Neural crest cell (in vitro differentiated cells): ENCODE measurements at regions not wholly inside any gene's neighbourhood (a gene's known extent, or its start where the extent isn't known, plus 50 kb on each side); places are given as distances from the start of the nearest gene placed in this dataset.

Experiments
- DNase-seq: peaks from one replicate; pipeline ENCODE4 v3.0.0; 2021; ENCODE audit warnings: low read depth, mixed read lengths, low spot score
- H3K27ac Mint-ChIP-seq: one replicate; pipeline ENCODE4 v1.8.0; 2021; ENCODE audit warnings: mild to moderate bottlenecking, mixed read lengths; ENCODE audit not compliant: unreplicated experiment
- H3K27me3 Mint-ChIP-seq: 2 replicates; pipeline ENCODE4 v1.8.0; 2021; ENCODE audit warnings: low read depth, mild to moderate bottlenecking, mixed read lengths
- H3K36me3 Mint-ChIP-seq: 2 replicates; pipeline ENCODE4 v1.8.0; 2021; ENCODE audit warnings: low read depth, mild to moderate bottlenecking, mixed read lengths
- H3K4me1 Mint-ChIP-seq: 2 replicates; pipeline ENCODE4 v1.8.0; 2021; ENCODE audit warnings: mixed read lengths
- H3K4me3 Mint-ChIP-seq: one replicate; pipeline ENCODE4 v1.8.0; 2021; ENCODE audit warnings: mild to moderate bottlenecking, mixed read lengths
- H3K9me3 Mint-ChIP-seq: 2 replicates; pipeline ENCODE4 v1.8.0; 2021; ENCODE audit warnings: mixed read lengths
- TF ChIP-seq, protein P1 (sequence below): fragments of 200-600 bp; sonication (generic); conservative IDR thresholded peaks from 2 replicates; pipeline ENCODE4 v1.5.0; 2021; ENCODE audit warnings: antibody characterized with exemption, mild to moderate bottlenecking

DNA sequence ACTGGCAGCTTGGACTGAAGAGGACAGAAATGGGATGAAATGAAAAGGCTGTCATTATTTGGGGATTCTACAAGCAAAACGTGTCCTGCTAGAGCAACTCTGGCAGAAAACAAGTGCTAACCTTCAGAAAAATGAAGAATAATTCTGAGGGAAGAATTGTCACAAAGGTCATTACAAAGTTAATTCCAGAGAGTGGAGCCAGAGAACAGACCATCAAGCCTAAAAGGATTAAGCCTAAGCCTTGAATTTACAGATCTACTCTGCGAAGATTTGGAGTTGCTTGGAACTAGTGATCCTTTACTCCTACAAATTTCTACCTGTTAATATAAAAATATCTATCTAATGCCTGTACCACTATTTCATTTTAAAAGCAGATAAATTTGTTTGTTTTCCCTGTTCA lies 1077.3 kb upstream of the CNTN5 start:
- TF ChIP-seq, protein P1, sequence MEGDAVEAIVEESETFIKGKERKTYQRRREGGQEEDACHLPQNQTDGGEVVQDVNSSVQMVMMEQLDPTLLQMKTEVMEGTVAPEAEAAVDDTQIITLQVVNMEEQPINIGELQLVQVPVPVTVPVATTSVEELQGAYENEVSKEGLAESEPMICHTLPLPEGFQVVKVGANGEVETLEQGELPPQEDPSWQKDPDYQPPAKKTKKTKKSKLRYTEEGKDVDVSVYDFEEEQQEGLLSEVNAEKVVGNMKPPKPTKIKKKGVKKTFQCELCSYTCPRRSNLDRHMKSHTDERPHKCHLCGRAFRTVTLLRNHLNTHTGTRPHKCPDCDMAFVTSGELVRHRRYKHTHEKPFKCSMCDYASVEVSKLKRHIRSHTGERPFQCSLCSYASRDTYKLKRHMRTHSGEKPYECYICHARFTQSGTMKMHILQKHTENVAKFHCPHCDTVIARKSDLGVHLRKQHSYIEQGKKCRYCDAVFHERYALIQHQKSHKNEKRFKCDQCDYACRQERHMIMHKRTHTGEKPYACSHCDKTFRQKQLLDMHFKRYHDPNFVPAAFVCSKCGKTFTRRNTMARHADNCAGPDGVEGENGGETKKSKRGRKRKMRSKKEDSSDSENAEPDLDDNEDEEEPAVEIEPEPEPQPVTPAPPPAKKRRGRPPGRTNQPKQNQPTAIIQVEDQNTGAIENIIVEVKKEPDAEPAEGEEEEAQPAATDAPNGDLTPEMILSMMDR: no peak
- DNase-seq: no peak
- no peaks in the 10 kb centered on the region for H3K9me3 Mint-ChIP-seq
- H3K27me3 Mint-ChIP-seq: no peaks in the 10 kb centered on the region
- no peak overlapping the region for H3K4me3 Mint-ChIP-seq
- H3K27ac Mint-ChIP-seq: no peak overlapping the region
- H3K36me3 Mint-ChIP-seq: no peaks in the 10 kb centered on the region
- no peaks in the 10 kb centered on the region for H3K4me1 Mint-ChIP-seq

DNA sequence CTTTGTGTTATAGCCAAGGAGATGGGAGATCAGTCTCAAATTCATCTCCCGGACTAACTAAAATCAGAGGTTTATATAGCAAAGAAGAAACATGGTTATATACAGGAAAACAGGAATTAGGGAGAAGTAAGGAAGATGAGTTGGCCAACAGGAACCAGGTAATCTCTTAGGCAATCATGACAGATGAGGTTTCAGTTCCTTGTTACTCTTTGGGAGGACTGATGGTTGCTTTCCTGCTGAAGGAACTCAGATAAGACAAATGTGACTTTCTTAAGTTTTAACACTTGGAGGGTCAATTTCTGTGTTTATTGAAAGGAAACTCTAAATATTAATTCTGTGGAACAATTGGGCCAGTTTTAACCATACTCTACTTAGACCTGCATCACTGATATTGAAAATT lies 1072.0 kb upstream of the CNTN5 start:
- Mint-ChIP-seq H3K27ac (no peak overlapping the region), H3K36me3 (peaks cover 3% of the 10 kb centered on the region), H3K4me3 (no peak overlapping the region), H3K4me1 (no peaks in the 10 kb centered on the region), H3K9me3 (peaks cover 7% of the 10 kb centered on the region), H3K27me3 (no peaks in the 10 kb centered on the region)
- DNase-seq: no peak
- TF ChIP-seq, protein P1: no peak

DNA sequence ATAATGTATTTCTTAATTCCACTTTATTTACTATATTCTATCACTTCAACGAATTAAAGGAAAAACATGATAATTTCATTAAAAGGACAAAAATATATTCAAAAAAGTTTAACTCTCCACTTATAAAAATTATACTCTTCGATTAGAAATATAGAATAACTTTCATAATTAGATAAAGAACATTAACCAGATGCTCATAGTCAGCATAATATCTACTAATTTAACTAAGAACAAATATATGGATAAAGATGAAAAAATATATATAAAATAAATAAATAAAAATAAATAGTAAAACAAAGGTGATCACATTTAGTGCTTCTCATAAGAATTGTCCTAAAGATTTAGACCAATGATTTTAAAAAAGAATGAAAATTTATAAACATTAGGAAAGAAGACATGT lies 1065.2 kb upstream of the CNTN5 start:
- Mint-ChIP-seq H3K4me1 (no peaks in the 10 kb centered on the region), H3K27ac (no peak overlapping the region), H3K9me3 (no peaks in the 10 kb centered on the region), H3K27me3 (no peaks in the 10 kb centered on the region), H3K36me3 (no peaks in the 10 kb centered on the region), H3K4me3 (no peak overlapping the region)
- no peak for DNase-seq
- TF ChIP-seq, protein P1: no peak

DNA sequence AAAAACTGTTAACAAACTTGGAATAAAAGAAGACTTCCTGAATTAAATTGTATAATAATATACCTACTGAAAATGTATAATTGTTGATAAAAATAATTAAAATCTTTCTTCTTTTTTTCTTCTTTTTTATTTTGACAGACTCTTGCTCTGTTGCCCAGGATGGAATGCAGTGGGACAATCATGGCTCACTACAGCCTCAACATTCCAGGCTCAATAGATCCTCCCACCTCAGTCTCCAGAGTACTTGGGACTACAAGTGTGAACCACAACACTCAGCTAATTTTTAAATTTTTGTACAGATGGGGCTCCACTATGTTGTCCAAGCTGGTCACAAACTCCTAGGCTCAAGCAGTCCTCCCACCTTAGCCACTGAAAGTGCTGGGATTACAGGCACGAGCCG lies 1063.8 kb upstream of the CNTN5 start:
- no peaks in the 10 kb centered on the region for H3K4me1 Mint-ChIP-seq
- no peak overlapping the region for H3K4me3 Mint-ChIP-seq
- no peaks in the 10 kb centered on the region for H3K9me3 Mint-ChIP-seq
- H3K27ac Mint-ChIP-seq: no peak overlapping the region
- no peaks in the 10 kb centered on the region for H3K36me3 Mint-ChIP-seq
- DNase-seq: no peak
- H3K27me3 Mint-ChIP-seq: no peaks in the 10 kb centered on the region
- TF ChIP-seq, protein P1: no peak

DNA sequence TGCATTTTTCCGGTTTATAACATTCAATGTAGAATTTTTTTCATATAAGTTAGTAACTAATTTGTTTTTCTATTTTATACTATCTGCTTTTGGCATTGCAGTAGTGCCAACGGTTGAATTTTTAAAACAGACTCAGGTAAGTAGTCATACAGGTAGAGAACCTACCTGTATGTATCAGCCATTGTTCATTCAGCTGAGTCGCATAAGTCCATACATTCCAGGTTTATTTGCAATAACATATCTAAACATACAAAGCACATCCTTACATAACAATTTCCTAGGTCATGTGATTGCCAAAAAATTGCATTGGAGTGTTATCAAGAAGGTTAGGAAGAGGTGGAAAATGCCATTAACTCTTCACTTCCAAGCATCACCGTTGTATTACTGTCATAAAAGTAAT lies 1059.3 kb upstream of the CNTN5 start:
- no peaks in the 10 kb centered on the region for H3K27me3 Mint-ChIP-seq
- no peak overlapping the region for H3K4me3 Mint-ChIP-seq
- no peaks in the 10 kb centered on the region for H3K36me3 Mint-ChIP-seq
- TF ChIP-seq, protein P1: no peak
- DNase-seq: no peak
- H3K9me3 Mint-ChIP-seq: no peaks in the 10 kb centered on the region
- no peaks in the 10 kb centered on the region for H3K4me1 Mint-ChIP-seq
- no peak overlapping the region for H3K27ac Mint-ChIP-seq

DNA sequence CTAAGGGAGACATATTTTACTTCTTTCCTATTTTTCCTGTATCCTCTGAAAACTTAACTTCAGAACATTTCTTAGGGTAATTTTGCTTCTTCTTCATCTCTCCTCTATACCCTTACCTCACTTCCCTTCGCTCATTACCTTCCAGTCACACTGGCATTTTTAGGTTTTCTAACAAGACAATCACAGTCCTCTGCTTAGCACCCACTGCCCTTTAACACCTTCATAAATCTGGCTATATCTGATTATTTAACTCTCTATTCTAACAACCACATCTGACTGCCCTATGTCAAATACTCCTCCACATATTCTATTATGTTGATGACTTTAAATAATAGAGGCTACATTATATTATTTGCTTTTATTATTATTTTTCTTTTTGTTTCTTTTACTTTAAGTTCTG lies 1058.0 kb upstream of the CNTN5 start:
- H3K9me3 Mint-ChIP-seq: no peaks in the 10 kb centered on the region

More for the DNA sequence above, 1058.0 kb upstream of the CNTN5 start:
- H3K27ac Mint-ChIP-seq: no peak overlapping the region
- H3K36me3 Mint-ChIP-seq: no peaks in the 10 kb centered on the region
- no peak overlapping the region for H3K4me3 Mint-ChIP-seq
- TF ChIP-seq, protein P1: no peak
- no peaks in the 10 kb centered on the region for H3K4me1 Mint-ChIP-seq
- H3K27me3 Mint-ChIP-seq: no peaks in the 10 kb centered on the region
- no peak for DNase-seq
